HCT116 (cell line): ENCODE measurements at regions not wholly inside any gene's neighbourhood (a gene's known extent, or its start where the extent isn't known, plus 50 kb on each side); places are given as distances from the start of the nearest gene placed in this dataset.

Source experiments
- ATAC-seq: fragments of 200-7000 bp; cut with Tn5 transposase; 2 replicates; pipeline ENCODE4 v1.9.1; 2020; ENCODE audit warnings: mild to moderate bottlenecking, moderate library complexity
- BruUV-seq: library from RNA; stranded (reverse); fragments of 400-500 nt; replicated peaks from 2 replicates; lab custom pipeline; 2021; lab: Mats Ljungman, UMichigan
- CTCF ChIA-PET: fragments of 300-600 bp; sonication (Branson Sonifier 250); formaldehyde crosslinking; loops from one replicate; lab custom pipeline; 2021; ENCODE audit warnings: antibody characterized with exemption; lab: Charles Lee
- POLR2A ChIA-PET: fragments of 300-600, 350-600 bp; sonication (Branson Sonifier 250); formaldehyde crosslinking; loops from one replicate; lab custom pipeline; 2021; ENCODE audit warnings: antibody characterized with exemption; lab: Charles Lee
- RAD21 ChIA-PET, 2 experiments: fragments of 300-600 bp; sonication (Branson Sonifier 250); formaldehyde crosslinking; loops; one replicate each; lab custom pipeline; 2023; ENCODE audit warnings: low total read pairs in 2 of 2; ENCODE audit not compliant: uncharacterized antibody in 2 of 2, unreplicated experiment in 2 of 2, low non-redundant PET in 1 of 2; lab: Charles Lee
- DNase-seq: peaks from one replicate; pipeline ENCODE4 v3.0.0-alpha.2; 2010; ENCODE audit warnings: low read depth, low spot score
- H2AFZ ChIP-seq: fragments of 200-600 bp; shearing (Covaris generic), sonication (generic); 2 replicates; pipeline ENCODE4 v1.6.1; 2017; ENCODE audit warnings: low read depth, mixed run types, mixed read lengths, antibody characterized with exemption, low read length; ENCODE audit not compliant: poor library complexity, severe bottlenecking
- H3K27ac ChIP-seq: 2 replicates; pipeline ENCODE4 v1.5.1; 2012; ENCODE audit warnings: low read depth, low read length
- H3K27me3 ChIP-seq: fragments of 200-600 bp; sonication (generic); 2 replicates; pipeline ENCODE4 v1.6.1; 2016; ENCODE audit warnings: mixed run types, low read length, mixed read lengths; ENCODE audit not compliant: insufficient read depth
- H3K36me3 ChIP-seq, 2 experiments: fragments of 200-500 bp in 1 of 2; fragments of 200-600 bp in 1 of 2; sonication (Bioruptor generic) in 1 of 2; sonication (generic) in 1 of 2; 2 replicates each; pipeline versions ENCODE4 v1.5.1 to v1.6.1; 2014 to 2016; ENCODE audit warnings: low read length in 2 of 2, inconsistent platforms in 1 of 2, mixed read lengths in 1 of 2, mixed run types in 1 of 2; ENCODE audit not compliant: insufficient read depth in 2 of 2, control insufficient read depth in 1 of 2
- H3K4me1 ChIP-seq, 2 experiments: fragments of 200-600 bp in 1 of 2; sonication (generic) in 1 of 2; 2 replicates each; pipeline versions ENCODE4 v1.5.1 to v1.6.1; 2012 to 2017; ENCODE audit warnings: low read length in 2 of 2, inconsistent platforms in 1 of 2, mild to moderate bottlenecking in 1 of 2, mixed read lengths in 1 of 2, mixed run types in 1 of 2, moderate library complexity in 1 of 2; ENCODE audit not compliant: insufficient read depth in 2 of 2, control insufficient read depth in 1 of 2
- H3K4me2 ChIP-seq: fragments of 200-600 bp; sonication (generic); 2 replicates; pipeline ENCODE4 v1.6.1; 2017; ENCODE audit warnings: mixed run types, low read length, mixed read lengths
- H3K4me3 ChIP-seq, 2 experiments: fragments of 200-600 bp in 1 of 2; sonication (generic) in 1 of 2; replicated peaks in 1 of 2; 2 replicates each; pipeline ENCODE4 v1.5.1; 2011 to 2016; ENCODE audit warnings: low read length in 2 of 2, control low read depth in 1 of 2, low read depth in 1 of 2, mild to moderate bottlenecking in 1 of 2, mixed read lengths in 1 of 2, mixed run types in 1 of 2
- H3K79me2 ChIP-seq: fragments of 200-600 bp; sonication (generic); 2 replicates; pipeline ENCODE4 v1.6.1; 2017; ENCODE audit warnings: mild to moderate bottlenecking, mixed run types, low read length, moderate library complexity, mixed read lengths; ENCODE audit not compliant: insufficient read depth
- H3K9ac ChIP-seq: fragments of 200-600 bp; sonication (generic); 2 replicates; pipeline ENCODE4 v1.6.1; 2016; ENCODE audit warnings: low read length, mixed read lengths
- H3K9me2 ChIP-seq: fragments of 200-600 bp; sonication (generic), shearing (Covaris generic); 2 replicates; pipeline ENCODE4 v1.6.1; 2017; ENCODE audit warnings: mixed run types, mild to moderate bottlenecking, moderate library complexity; ENCODE audit not compliant: insufficient read depth
- H3K9me3 ChIP-seq, 2 experiments: fragments of 200-500 bp in 1 of 2; fragments of 200-600 bp in 1 of 2; sonication (Bioruptor generic) in 1 of 2; sonication (generic) in 1 of 2; 2 replicates each; pipeline ENCODE4 v1.6.1; 2014 to 2017; ENCODE audit warnings: low read length in 2 of 2, mixed read lengths in 2 of 2, inconsistent platforms in 1 of 2, low read depth in 1 of 2, mild to moderate bottlenecking in 1 of 2, mixed run types in 1 of 2, moderate library complexity in 1 of 2; ENCODE audit not compliant: control insufficient read depth in 1 of 2, insufficient read depth in 1 of 2
- H4K20me1 ChIP-seq: fragments of 200-600 bp; sonication (generic), shearing (Covaris generic); 2 replicates; pipeline ENCODE4 v1.6.1; 2017; ENCODE audit warnings: mixed run types, mild to moderate bottlenecking, moderate library complexity; ENCODE audit not compliant: insufficient read depth
- EZH2 ChIP-seq: fragments of 200-600 bp; sonication (generic); IDR thresholded peaks from 2 replicates; pipeline ENCODE4 v1.6.1; 2017; ENCODE audit warnings: antibody characterized with exemption, mixed run types
- EZH2phosphoT487 ChIP-seq: fragments of 200-600 bp; IDR thresholded peaks from 2 replicates; pipeline ENCODE4 v1.6.1; 2018; ENCODE audit warnings: antibody characterized with exemption, borderline replicate concordance
- JUND ChIP-seq: IDR thresholded peaks from 2 replicates; pipeline ENCODE4 v1.6.1; 2012
- POLR2A ChIP-seq: IDR thresholded peaks from 2 replicates; pipeline ENCODE4 v1.7.0; 2011; ENCODE audit warnings: borderline replicate concordance; ENCODE audit not compliant: insufficient read depth, insufficient read length; ENCODE audit errors: extremely low read depth
- POLR2AphosphoS5 ChIP-seq: IDR thresholded peaks from 2 replicates; pipeline ENCODE4 v1.6.1; 2011; ENCODE audit warnings: mild to moderate bottlenecking, low read depth, low read length, moderate library complexity
- RAD21 ChIP-seq: IDR thresholded peaks from 2 replicates; pipeline ENCODE4 v1.6.1; 2012; ENCODE audit warnings: low read depth, mild to moderate bottlenecking
- SIN3A ChIP-seq: IDR thresholded peaks from 2 replicates; pipeline ENCODE4 v1.6.1; 2012; ENCODE audit warnings: low read depth
- ZFX ChIP-seq: fragments of 450-650 bp; IDR thresholded peaks from 2 replicates; pipeline ENCODE4 v1.6.1; 2017
- ZNF274 ChIP-seq: fragments of 200-500 bp; sonication (Bioruptor generic); IDR thresholded peaks from 2 replicates; pipeline ENCODE4 v1.6.1; 2014; ENCODE audit warnings: mild to moderate bottlenecking, low read depth, low read length, inconsistent platforms
- intact Hi-C: fragments of 100-400 bp; cut with micrococcal nuclease; formaldehyde crosslinking; loops from 2 replicates; pipeline ENCODE4 v1.10.0; 2022
- TF ChIP-seq, protein P1 (sequence below): IDR thresholded peaks from 2 replicates; pipeline ENCODE4 v1.6.1; 2011; ENCODE audit warnings: mild to moderate bottlenecking, low read length, moderate library complexity; ENCODE audit not compliant: insufficient replicate concordance; ENCODE audit errors: extremely low read depth
- TF ChIP-seq, protein P2 (sequence below): IDR thresholded peaks from 2 replicates; pipeline ENCODE4 v1.6.1; 2012
- TF ChIP-seq, protein P3 (sequence below): IDR thresholded peaks from 2 replicates; pipeline ENCODE4 v1.6.1; 2012; ENCODE audit warnings: low read depth
- TF ChIP-seq, protein P4 (sequence below), 3 experiments: fragments of 200-600 bp in 1 of 3; sonication (generic) in 1 of 3; IDR thresholded peaks in 2 of 3; conservative IDR thresholded peaks in 1 of 3; 2 replicates each; pipeline ENCODE4 v1.5.1; 2012 to 2017; ENCODE audit warnings: low read depth in 2 of 3, low read length in 2 of 3, antibody characterized with exemption in 1 of 3, borderline replicate concordance in 1 of 3, control low read depth in 1 of 3, mild to moderate bottlenecking in 1 of 3, mixed read lengths in 1 of 3, mixed run types in 1 of 3, moderate library complexity in 1 of 3; ENCODE audit not compliant: insufficient read depth in 1 of 3

- Histone ChIP-seq H3K4me1 (no peaks in the 10 kb centered on the region), H3K79me2 (no peaks in the 10 kb centered on the region), H3K27me3 (peaks cover 70% of the 10 kb centered on the region), H3K4me3 (no peak overlapping the region), H2AFZ (no peak overlapping the region), H3K9me3 (no peaks in the 10 kb centered on the region), H4K20me1 (no peaks in the 10 kb centered on the region), H3K27ac (no peak overlapping the region), H3K9ac (no peak overlapping the region), H3K9me2 (no peaks in the 10 kb centered on the region), H3K36me3 (no peaks in the 10 kb centered on the region), H3K4me2 (no peak overlapping the region)
- no TSS peak for BruUV-seq
- ChIA-PET POLR2A (no interaction called here), RAD21 (no interaction called here), CTCF (no interaction called here)
- intact Hi-C loops = no loop called here
- DNase-seq (no peak), ATAC-seq (no peak)
- no peak for TF ChIP-seq SIN3A
- no peak for TF ChIP-seq EZH2
- TF ChIP-seq, protein P1, sequence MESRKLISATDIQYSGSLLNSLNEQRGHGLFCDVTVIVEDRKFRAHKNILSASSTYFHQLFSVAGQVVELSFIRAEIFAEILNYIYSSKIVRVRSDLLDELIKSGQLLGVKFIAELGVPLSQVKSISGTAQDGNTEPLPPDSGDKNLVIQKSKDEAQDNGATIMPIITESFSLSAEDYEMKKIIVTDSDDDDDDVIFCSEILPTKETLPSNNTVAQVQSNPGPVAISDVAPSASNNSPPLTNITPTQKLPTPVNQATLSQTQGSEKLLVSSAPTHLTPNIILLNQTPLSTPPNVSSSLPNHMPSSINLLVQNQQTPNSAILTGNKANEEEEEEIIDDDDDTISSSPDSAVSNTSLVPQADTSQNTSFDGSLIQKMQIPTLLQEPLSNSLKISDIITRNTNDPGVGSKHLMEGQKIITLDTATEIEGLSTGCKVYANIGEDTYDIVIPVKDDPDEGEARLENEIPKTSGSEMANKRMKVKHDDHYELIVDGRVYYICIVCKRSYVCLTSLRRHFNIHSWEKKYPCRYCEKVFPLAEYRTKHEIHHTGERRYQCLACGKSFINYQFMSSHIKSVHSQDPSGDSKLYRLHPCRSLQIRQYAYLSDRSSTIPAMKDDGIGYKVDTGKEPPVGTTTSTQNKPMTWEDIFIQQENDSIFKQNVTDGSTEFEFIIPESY = no peak
- TF ChIP-seq, protein P2, sequence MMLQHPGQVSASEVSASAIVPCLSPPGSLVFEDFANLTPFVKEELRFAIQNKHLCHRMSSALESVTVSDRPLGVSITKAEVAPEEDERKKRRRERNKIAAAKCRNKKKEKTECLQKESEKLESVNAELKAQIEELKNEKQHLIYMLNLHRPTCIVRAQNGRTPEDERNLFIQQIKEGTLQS = no peak
- TF ChIP-seq, protein P3, sequence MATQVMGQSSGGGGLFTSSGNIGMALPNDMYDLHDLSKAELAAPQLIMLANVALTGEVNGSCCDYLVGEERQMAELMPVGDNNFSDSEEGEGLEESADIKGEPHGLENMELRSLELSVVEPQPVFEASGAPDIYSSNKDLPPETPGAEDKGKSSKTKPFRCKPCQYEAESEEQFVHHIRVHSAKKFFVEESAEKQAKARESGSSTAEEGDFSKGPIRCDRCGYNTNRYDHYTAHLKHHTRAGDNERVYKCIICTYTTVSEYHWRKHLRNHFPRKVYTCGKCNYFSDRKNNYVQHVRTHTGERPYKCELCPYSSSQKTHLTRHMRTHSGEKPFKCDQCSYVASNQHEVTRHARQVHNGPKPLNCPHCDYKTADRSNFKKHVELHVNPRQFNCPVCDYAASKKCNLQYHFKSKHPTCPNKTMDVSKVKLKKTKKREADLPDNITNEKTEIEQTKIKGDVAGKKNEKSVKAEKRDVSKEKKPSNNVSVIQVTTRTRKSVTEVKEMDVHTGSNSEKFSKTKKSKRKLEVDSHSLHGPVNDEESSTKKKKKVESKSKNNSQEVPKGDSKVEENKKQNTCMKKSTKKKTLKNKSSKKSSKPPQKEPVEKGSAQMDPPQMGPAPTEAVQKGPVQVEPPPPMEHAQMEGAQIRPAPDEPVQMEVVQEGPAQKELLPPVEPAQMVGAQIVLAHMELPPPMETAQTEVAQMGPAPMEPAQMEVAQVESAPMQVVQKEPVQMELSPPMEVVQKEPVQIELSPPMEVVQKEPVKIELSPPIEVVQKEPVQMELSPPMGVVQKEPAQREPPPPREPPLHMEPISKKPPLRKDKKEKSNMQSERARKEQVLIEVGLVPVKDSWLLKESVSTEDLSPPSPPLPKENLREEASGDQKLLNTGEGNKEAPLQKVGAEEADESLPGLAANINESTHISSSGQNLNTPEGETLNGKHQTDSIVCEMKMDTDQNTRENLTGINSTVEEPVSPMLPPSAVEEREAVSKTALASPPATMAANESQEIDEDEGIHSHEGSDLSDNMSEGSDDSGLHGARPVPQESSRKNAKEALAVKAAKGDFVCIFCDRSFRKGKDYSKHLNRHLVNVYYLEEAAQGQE = no peak
- TF ChIP-seq, protein P4, sequence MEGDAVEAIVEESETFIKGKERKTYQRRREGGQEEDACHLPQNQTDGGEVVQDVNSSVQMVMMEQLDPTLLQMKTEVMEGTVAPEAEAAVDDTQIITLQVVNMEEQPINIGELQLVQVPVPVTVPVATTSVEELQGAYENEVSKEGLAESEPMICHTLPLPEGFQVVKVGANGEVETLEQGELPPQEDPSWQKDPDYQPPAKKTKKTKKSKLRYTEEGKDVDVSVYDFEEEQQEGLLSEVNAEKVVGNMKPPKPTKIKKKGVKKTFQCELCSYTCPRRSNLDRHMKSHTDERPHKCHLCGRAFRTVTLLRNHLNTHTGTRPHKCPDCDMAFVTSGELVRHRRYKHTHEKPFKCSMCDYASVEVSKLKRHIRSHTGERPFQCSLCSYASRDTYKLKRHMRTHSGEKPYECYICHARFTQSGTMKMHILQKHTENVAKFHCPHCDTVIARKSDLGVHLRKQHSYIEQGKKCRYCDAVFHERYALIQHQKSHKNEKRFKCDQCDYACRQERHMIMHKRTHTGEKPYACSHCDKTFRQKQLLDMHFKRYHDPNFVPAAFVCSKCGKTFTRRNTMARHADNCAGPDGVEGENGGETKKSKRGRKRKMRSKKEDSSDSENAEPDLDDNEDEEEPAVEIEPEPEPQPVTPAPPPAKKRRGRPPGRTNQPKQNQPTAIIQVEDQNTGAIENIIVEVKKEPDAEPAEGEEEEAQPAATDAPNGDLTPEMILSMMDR (IDR thresholded peaks at IDR 0.05 in 2 of 3, conservative IDR thresholded peaks at IDR 0.05 in 1 of 3; ENCODE audit: borderline replicate concordance in 1 of 3, insufficient read depth in 1 of 3, low read depth in 2 of 3, low read length in 2 of 3) = no peak
- no peak for TF ChIP-seq EZH2phosphoT487
- no peak for TF ChIP-seq ZFX
- TF ChIP-seq POLR2AphosphoS5 = no peak
- no peak for TF ChIP-seq POLR2A
- no peak for TF ChIP-seq RAD21
- no peak for TF ChIP-seq ZNF274
- TF ChIP-seq JUND = no peak
These were observed 145.3 kb upstream of the ROPN1 start for GRCh38 chr3:124137216-124137615.
